ENCODE measurements at regions not wholly inside any gene's neighbourhood (a gene's known extent, or its start where the extent isn't known, plus 50 kb on each side); places are given as distances from the start of the nearest gene placed in this dataset.

GRCh38 chr2:53018825-53019425, 748.7 kb upstream of the CHAC2 start:
- no peaks in the 10 kb centered on the region for H3K36me3 ChIP-seq (ENCODE audit: low read depth)
- H4K20me1 ChIP-seq (ENCODE audit: insufficient read depth) = no peaks in the 10 kb centered on the region
- H3K4me3 ChIP-seq = no peak overlapping the region
- H3K9me3 ChIP-seq (ENCODE audit: low read depth) = no peaks in the 10 kb centered on the region
- no peak overlapping the region for H3K9ac ChIP-seq
- TF ChIP-seq EZH2phosphoT487 (IDR thresholded peaks at IDR 0.05; ENCODE audit: insufficient read depth, low read depth) (no peak), EZH2 (IDR thresholded peaks at IDR 0.05; ENCODE audit: insufficient read depth, poor library complexity, severe bottlenecking) (no peak)
- no peak overlapping the region for H3K4me2 ChIP-seq (ENCODE audit: unreplicated experiment)
- no peaks in the 10 kb centered on the region for H3F3A ChIP-seq (ENCODE audit: insufficient read depth)
- H3K9me2 ChIP-seq (ENCODE audit: insufficient read depth) = no peaks in the 10 kb centered on the region
- H3K27me3 ChIP-seq (replicated peaks; ENCODE audit: insufficient read depth) = no peaks in the 10 kb centered on the region
- no peak overlapping the region for H2AFZ ChIP-seq
- in situ Hi-C loops (cut with MboI) = no loop called here
- H3K27ac ChIP-seq = no peak overlapping the region
- no peaks in the 10 kb centered on the region for H3K4me1 ChIP-seq (ENCODE audit: insufficient read depth)
- no peaks in the 10 kb centered on the region for H3K79me2 ChIP-seq (ENCODE audit: insufficient read depth)
- no peak for DNase-seq
- WGBS, 2 experiments (ENCODE audit: low coverage in 1 of 2, low lambda C conversion rate in 2 of 2, missing lambda C conversion rate in 2 of 2) = 12 to 14% methylated on average over 2 of the region's 2 CpGs

- H3K27me3 ChIP-seq (replicated peaks; ENCODE audit: insufficient read depth) = no peaks in the 10 kb centered on the region
- H3K4me2 ChIP-seq (ENCODE audit: unreplicated experiment) = no peak overlapping the region
- no peak overlapping the region for H3K27ac ChIP-seq
- H3K9ac ChIP-seq = no peak overlapping the region
- no peaks in the 10 kb centered on the region for H3K36me3 ChIP-seq (ENCODE audit: low read depth)
- no peaks in the 10 kb centered on the region for H3K4me1 ChIP-seq (ENCODE audit: insufficient read depth)
- 29 to 32% methylated on average over 2 of the region's 2 CpGs for WGBS, 2 experiments (ENCODE audit: low coverage in 1 of 2, low lambda C conversion rate in 2 of 2, missing lambda C conversion rate in 2 of 2)
- no peak for DNase-seq
- H3K79me2 ChIP-seq (ENCODE audit: insufficient read depth) = no peaks in the 10 kb centered on the region
- in situ Hi-C loops (cut with MboI) = no loop called here
- H3K9me2 ChIP-seq (ENCODE audit: insufficient read depth) = no peaks in the 10 kb centered on the region
- H3K9me3 ChIP-seq (ENCODE audit: low read depth) = no peaks in the 10 kb centered on the region
- H3K4me3 ChIP-seq = no peak overlapping the region
- H2AFZ ChIP-seq = no peak overlapping the region
- TF ChIP-seq EZH2 (IDR thresholded peaks at IDR 0.05; ENCODE audit: insufficient read depth, poor library complexity, severe bottlenecking) = no peak
- TF ChIP-seq EZH2phosphoT487 (IDR thresholded peaks at IDR 0.05; ENCODE audit: insufficient read depth, low read depth) = no peak
- no peaks in the 10 kb centered on the region for H3F3A ChIP-seq (ENCODE audit: insufficient read depth)
- H4K20me1 ChIP-seq (ENCODE audit: insufficient read depth) = no peaks in the 10 kb centered on the region
These were observed 760.6 kb upstream of the CHAC2 start for GRCh38 chr2:53006980-53007379.

- no peaks in the 10 kb centered on the region for H4K20me1 ChIP-seq (ENCODE audit: insufficient read depth)
- no peaks in the 10 kb centered on the region for H3F3A ChIP-seq (ENCODE audit: insufficient read depth)
- WGBS, 2 experiments (ENCODE audit: low coverage in 1 of 2, low lambda C conversion rate in 2 of 2, missing lambda C conversion rate in 2 of 2) = 42 to 51% methylated on average over 3 of the region's 3 CpGs
- TF ChIP-seq EZH2phosphoT487 (IDR thresholded peaks at IDR 0.05; ENCODE audit: insufficient read depth, low read depth) = no peak
- no peak for TF ChIP-seq EZH2 (IDR thresholded peaks at IDR 0.05; ENCODE audit: insufficient read depth, poor library complexity, severe bottlenecking)
- no peaks in the 10 kb centered on the region for H3K27me3 ChIP-seq (replicated peaks; ENCODE audit: insufficient read depth)
- no peak for DNase-seq
- H2AFZ ChIP-seq = no peak overlapping the region
- H3K4me1 ChIP-seq (ENCODE audit: insufficient read depth) = no peaks in the 10 kb centered on the region
- H3K36me3 ChIP-seq (ENCODE audit: low read depth) = no peaks in the 10 kb centered on the region
- in situ Hi-C loops (cut with MboI) = no loop called here
- no peak overlapping the region for H3K9ac ChIP-seq
- no peaks in the 10 kb centered on the region for H3K9me2 ChIP-seq (ENCODE audit: insufficient read depth)
- no peaks in the 10 kb centered on the region for H3K79me2 ChIP-seq (ENCODE audit: insufficient read depth)
- H3K4me2 ChIP-seq (ENCODE audit: unreplicated experiment) = no peak overlapping the region
- no peak overlapping the region for H3K4me3 ChIP-seq
- H3K27ac ChIP-seq = no peak overlapping the region
- H3K9me3 ChIP-seq (ENCODE audit: low read depth) = no peaks in the 10 kb centered on the region
These were observed 763.2 kb upstream of the CHAC2 start for GRCh38 chr2:53004413-53004812.

- no peak overlapping the region for H3K9ac ChIP-seq
- H3K4me2 ChIP-seq (ENCODE audit: unreplicated experiment) = no peak overlapping the region
- no peaks in the 10 kb centered on the region for H3K27me3 ChIP-seq (replicated peaks; ENCODE audit: insufficient read depth)
- no peaks in the 10 kb centered on the region for H3K36me3 ChIP-seq (ENCODE audit: low read depth)
- H2AFZ ChIP-seq = no peak overlapping the region
- H3F3A ChIP-seq (ENCODE audit: insufficient read depth) = no peaks in the 10 kb centered on the region
- no peak for TF ChIP-seq EZH2phosphoT487 (IDR thresholded peaks at IDR 0.05; ENCODE audit: insufficient read depth, low read depth)
- TF ChIP-seq EZH2 (IDR thresholded peaks at IDR 0.05; ENCODE audit: insufficient read depth, poor library complexity, severe bottlenecking) = no peak
- no peaks in the 10 kb centered on the region for H3K79me2 ChIP-seq (ENCODE audit: insufficient read depth)
- no peak overlapping the region for H3K4me3 ChIP-seq
- in situ Hi-C loops (cut with MboI) = no loop called here
- DNase-seq = no peak
- no peak overlapping the region for H3K27ac ChIP-seq
- 12 to 19% methylated on average over 2 of the region's 2 CpGs for WGBS, 2 experiments (ENCODE audit: low coverage in 1 of 2, low lambda C conversion rate in 2 of 2, missing lambda C conversion rate in 2 of 2)
- H3K4me1 ChIP-seq (ENCODE audit: insufficient read depth) = no peaks in the 10 kb centered on the region
- no peaks in the 10 kb centered on the region for H3K9me3 ChIP-seq (ENCODE audit: low read depth)
- H3K9me2 ChIP-seq (ENCODE audit: insufficient read depth) = no peaks in the 10 kb centered on the region
- no peaks in the 10 kb centered on the region for H4K20me1 ChIP-seq (ENCODE audit: insufficient read depth)
These were observed 772.2 kb upstream of the CHAC2 start for GRCh38 chr2:52995424-52995823.

All from GM23248 (cell line).